Suppressor macrophage treated with lipopolysaccharide for 4 hours (primary cell): ENCODE measurements at regions not wholly inside any gene's neighbourhood (a gene's known extent, or its start where the extent isn't known, plus 50 kb on each side); places are given as distances from the start of the nearest gene placed in this dataset.

Experiments used
- DNase-seq: peaks from one replicate; pipeline ENCODE4 v3.0.0-alpha.2; 2020

- DNase-seq, result no peak
Measured at GRCh38 chr6:164005004-164005711, 590.6 kb downstream of the QKI start.

- DNase-seq, result no peak
Measured at GRCh38 chr6:164000276-164000675, 585.8 kb downstream of the QKI start.

GRCh38 chr6:163999475-164000125, 585.1 kb downstream of the QKI start:
- no peak for DNase-seq

GRCh38 chr6:163998496-163998895, 584.0 kb downstream of the QKI start:
- no peak for DNase-seq

GRCh38 chr6:163996491-163996890, 582.0 kb downstream of the QKI start:
- DNase-seq, result no peak

GRCh38 chr6:163994566-163994965, 580.0 kb downstream of the QKI start:
- no peak for DNase-seq

GRCh38 chr6:163992701-163993100, 578.2 kb downstream of the QKI start:
- no peak for DNase-seq

- no peak for DNase-seq
Measured at GRCh38 chr6:163992056-163992455, 577.5 kb downstream of the QKI start.

- no peak for DNase-seq
Measured at GRCh38 chr6:163991321-163991720, 576.8 kb downstream of the QKI start.

GRCh38 chr6:163986313-163986712, 571.8 kb downstream of the QKI start:
- DNase-seq, result no peak

GRCh38 chr6:163985710-163986109, 571.2 kb downstream of the QKI start:
- no peak for DNase-seq

GRCh38 chr6:163985040-163985439, 570.5 kb downstream of the QKI start:
- no peak for DNase-seq

GRCh38 chr6:163984124-163984936, 569.8 kb downstream of the QKI start:
- DNase-seq, result no peak

GRCh38 chr6:163983679-163984078, 569.2 kb downstream of the QKI start:
- DNase-seq, result no peak

- DNase-seq, result no peak
Measured at GRCh38 chr6:163974322-163974721, 559.8 kb downstream of the QKI start.

GRCh38 chr6:163971841-163972838, 557.6 kb downstream of the QKI start:
- DNase-seq, result no peak

- DNase-seq, result no peak
Measured at GRCh38 chr6:163970846-163971564, 556.5 kb downstream of the QKI start.

- no peak for DNase-seq
Measured at GRCh38 chr6:163965426-163966348, 551.2 kb downstream of the QKI start.

- DNase-seq, result no peak
Measured at GRCh38 chr6:163964789-163965188, 550.3 kb downstream of the QKI start.

- DNase-seq, result no peak
Measured at GRCh38 chr6:163963205-163964120, 548.9 kb downstream of the QKI start.
